Testis (tissue), 2 donors: ENCODE measurements at regions not wholly inside any gene's neighbourhood (a gene's known extent, or its start where the extent isn't known, plus 50 kb on each side); places are given as distances from the start of the nearest gene placed in this dataset.

Experiments
- CTCF ChIP-seq, 3 experiments: fragments of 450-650 bp in 2 of 3; fragments of 200-600 bp in 1 of 3; sonication (generic) in 1 of 3; IDR thresholded peaks; one replicate each; pipeline ENCODE4 v1.5.1; 2016 to 2019; ENCODE audit warnings: antibody characterized with exemption in 3 of 3, mild to moderate bottlenecking in 2 of 3, moderate library complexity in 1 of 3
- POLR2A ChIP-seq: fragments of 450-650 bp; IDR thresholded peaks from one replicate; pipeline ENCODE4 v1.6.1; 2017; ENCODE audit warnings: antibody characterized with exemption, mild to moderate bottlenecking, moderate library complexity

- TF ChIP-seq CTCF (IDR thresholded peaks at IDR 0.05): no peak
- TF ChIP-seq POLR2A: no peak
These were observed 173.4 kb upstream of the RUNX1 start for GRCh38 chr21:35222541-35222941.
